HG02973 (cell line): ENCODE measurements at regions not wholly inside any gene's neighbourhood (a gene's known extent, or its start where the extent isn't known, plus 50 kb on each side); places are given as distances from the start of the nearest gene placed in this dataset.
"Not testable (repeated sequence)": the region's sequence is repeated elsewhere in the genome, so short reads cannot be mapped to it uniquely, and the experiment has no call there.

Experiments
- ATAC-seq: cut with Tn5 transposase; IDR thresholded peaks from one replicate; pipeline ENCODE4 v1.9.1; 2021; ENCODE audit warnings: moderate library complexity; ENCODE audit not compliant: unreplicated experiment

- ATAC-seq: no peak
Measured at GRCh38 chr3:78238811-78239210, 1198.9 kb downstream of the ROBO2 start.

GRCh38 chr3:78242724-78243123 is 1202.8 kb downstream of the ROBO2 start:
- ATAC-seq: no peak

- no peak for ATAC-seq
Measured at GRCh38 chr3:78244136-78244535, 1204.2 kb downstream of the ROBO2 start.

- no peak for ATAC-seq
Measured at GRCh38 chr3:78249294-78249693, 1209.4 kb downstream of the ROBO2 start.

- no peak for ATAC-seq
Measured at GRCh38 chr3:78253860-78254259, 1214.0 kb downstream of the ROBO2 start.

- no peak for ATAC-seq
Measured at GRCh38 chr3:78255403-78255802, 1215.5 kb downstream of the ROBO2 start.

- ATAC-seq: no peak
Measured at GRCh38 chr3:78256123-78256522, 1216.2 kb downstream of the ROBO2 start.

- ATAC-seq: no peak
Measured at GRCh38 chr3:78257951-78258530, 1218.1 kb downstream of the ROBO2 start.

GRCh38 chr3:78258798-78259197 is 1218.9 kb downstream of the ROBO2 start:
- no peak for ATAC-seq

- ATAC-seq: no peak
Measured at GRCh38 chr3:78260388-78260787, 1220.5 kb downstream of the ROBO2 start.

- ATAC-seq: not testable (repeated sequence)
Measured at GRCh38 chr3:78266550-78266949, 1226.7 kb downstream of the ROBO2 start.

GRCh38 chr3:78267235-78267634 is 1227.3 kb downstream of the ROBO2 start:
- ATAC-seq: no peak

- no peak for ATAC-seq
Measured at GRCh38 chr3:78268087-78268486, 1228.2 kb downstream of the ROBO2 start.

- no peak for ATAC-seq
Measured at GRCh38 chr3:78268716-78269668, 1229.1 kb downstream of the ROBO2 start.

- ATAC-seq: no peak
Measured at GRCh38 chr3:78273326-78273725, 1233.4 kb downstream of the ROBO2 start.

GRCh38 chr3:78274475-78275065 is 1234.7 kb downstream of the ROBO2 start:
- ATAC-seq: no peak

- ATAC-seq: no peak
Measured at GRCh38 chr3:78275420-78275852, 1235.5 kb downstream of the ROBO2 start.

- peak; percentile 74 for ATAC-seq
Measured at GRCh38 chr3:78277220-78277619, 1237.3 kb downstream of the ROBO2 start.

GRCh38 chr3:78277801-78278200 is 1237.9 kb downstream of the ROBO2 start:
- ATAC-seq: peak; percentile 21

GRCh38 chr3:78279091-78279490 is 1239.2 kb downstream of the ROBO2 start:
- no peak for ATAC-seq

- no peak for ATAC-seq
Measured at GRCh38 chr3:78281381-78281780, 1241.5 kb downstream of the ROBO2 start.

GRCh38 chr3:78283994-78284393 is 1244.1 kb downstream of the ROBO2 start:
- ATAC-seq: no peak
